GM13977 (cell line): ENCODE measurements at regions not wholly inside any gene's neighbourhood (a gene's known extent, or its start where the extent isn't known, plus 50 kb on each side); places are given as distances from the start of the nearest gene placed in this dataset.

Experiments used
- DNase-seq: peaks from one replicate; pipeline ENCODE4 v3.0.0; 2012; ENCODE audit warnings: low spot score
- CTCF ChIP-seq: IDR thresholded peaks from 2 replicates; pipeline ENCODE4 v1.5.1; 2012; ENCODE audit warnings: mild to moderate bottlenecking, control low read depth; ENCODE audit not compliant: insufficient read depth; ENCODE audit errors: extremely low read depth, missing control alignments
- in situ Hi-C: fragments of 300-500 bp; cut with MboI; formaldehyde crosslinking; loops from one replicate; pipeline ENCODE4 v1.12.0; 2022; ENCODE audit warnings: low sequenced_read_pairs, low pct_unique_long_range_greater_than_20kb, mixed read lengths, inconsistent platforms; ENCODE audit not compliant: unreplicated experiment

- DNase-seq: no peak
- in situ Hi-C loops: no loop called here
- TF ChIP-seq CTCF: no peak
Observed at GRCh38 chr4:15295421-15296162, 132.2 kb upstream of the C1QTNF7 start.

- no peak for TF ChIP-seq CTCF
- no peak for DNase-seq
- in situ Hi-C loops: no loop called here
Observed at GRCh38 chr4:15297344-15297743, 130.5 kb upstream of the C1QTNF7 start.

- no peak for TF ChIP-seq CTCF
- in situ Hi-C loops: no loop called here
- DNase-seq: no peak
Observed at GRCh38 chr4:15299627-15300026, 128.2 kb upstream of the C1QTNF7 start.

- in situ Hi-C loops: no loop called here
- no peak for DNase-seq
- no peak for TF ChIP-seq CTCF
Observed at GRCh38 chr4:15303052-15303641, 124.7 kb upstream of the C1QTNF7 start.

GRCh38 chr4:15314974-15315373, 112.9 kb upstream of the C1QTNF7 start:
- DNase-seq: no peak
- in situ Hi-C loops: no loop called here
- no peak for TF ChIP-seq CTCF

GRCh38 chr4:15317246-15317645, 110.6 kb upstream of the C1QTNF7 start:
- DNase-seq: no peak
- in situ Hi-C loops: no loop called here
- no peak for TF ChIP-seq CTCF
